Brain pericyte (primary cell): ENCODE measurements at regions not wholly inside any gene's neighbourhood (a gene's known extent, or its start where the extent isn't known, plus 50 kb on each side); places are given as distances from the start of the nearest gene placed in this dataset.
"Not testable (repeated sequence)": the region's sequence is repeated elsewhere in the genome, so short reads cannot be mapped to it uniquely, and the experiment has no call there.

Source experiments
- DNase-seq: peaks from one replicate; pipeline ENCODE4 v3.0.0-alpha.2; 2012; ENCODE audit warnings: low read depth, low spot score

- not testable (repeated sequence) for DNase-seq
These were observed 64.5 kb upstream of the HTR1E start for GRCh38 chr6:86872810-86873209.

- DNase-seq = no peak
These were observed 65.6 kb upstream of the HTR1E start for GRCh38 chr6:86871681-86872080.

- DNase-seq = no peak
These were observed 67.8 kb upstream of the HTR1E start for GRCh38 chr6:86869500-86869899.

GRCh38 chr6:86859513-86859912 lies 77.8 kb upstream of the HTR1E start:
- DNase-seq = no peak

GRCh38 chr6:86858970-86859369 lies 78.4 kb upstream of the HTR1E start:
- no peak for DNase-seq

- no peak for DNase-seq
These were observed 79.5 kb upstream of the HTR1E start for GRCh38 chr6:86857783-86858182.

GRCh38 chr6:86856937-86857563 lies 80.3 kb upstream of the HTR1E start:
- DNase-seq = no peak

GRCh38 chr6:86856379-86856778 lies 80.9 kb upstream of the HTR1E start:
- no peak for DNase-seq

GRCh38 chr6:86848986-86849385 lies 88.3 kb upstream of the HTR1E start:
- no peak for DNase-seq

- no peak for DNase-seq
These were observed 104.6 kb upstream of the HTR1E start for GRCh38 chr6:86832686-86833085.

- no peak for DNase-seq
These were observed 111.9 kb upstream of the HTR1E start for GRCh38 chr6:86825436-86825835.

- no peak for DNase-seq
These were observed 114.6 kb upstream of the HTR1E start for GRCh38 chr6:86822747-86823146.

GRCh38 chr6:86820750-86821149 lies 116.6 kb upstream of the HTR1E start:
- DNase-seq = no peak

GRCh38 chr6:86793649-86794048 lies 143.7 kb upstream of the HTR1E start:
- DNase-seq = no peak

- DNase-seq = no peak
These were observed 145.9 kb upstream of the HTR1E start for GRCh38 chr6:86791476-86791875.

GRCh38 chr6:86789779-86790411 lies 147.4 kb upstream of the HTR1E start:
- DNase-seq = no peak

- no peak for DNase-seq
These were observed 155.0 kb upstream of the HTR1E start for GRCh38 chr6:86782328-86782727.

- no peak for DNase-seq
These were observed 156.4 kb upstream of the HTR1E start for GRCh38 chr6:86780923-86781322.

- no peak for DNase-seq
These were observed 161.4 kb upstream of the HTR1E start for GRCh38 chr6:86775893-86776292.

GRCh38 chr6:86765211-86765610 lies 172.1 kb upstream of the HTR1E start:
- no peak for DNase-seq

- not testable (repeated sequence) for DNase-seq
These were observed 177.4 kb upstream of the HTR1E start for GRCh38 chr6:86759953-86760352.

- no peak for DNase-seq
These were observed 180.6 kb upstream of the HTR1E start for GRCh38 chr6:86756640-86757229.

- DNase-seq = no peak
These were observed 193.3 kb upstream of the HTR1E start for GRCh38 chr6:86744048-86744447.
